Ecto neural progenitor cell (in vitro differentiated cells): ENCODE measurements at regions not wholly inside any gene's neighbourhood (a gene's known extent, or its start where the extent isn't known, plus 50 kb on each side); places are given as distances from the start of the nearest gene placed in this dataset.

Experiments
- DNase-seq: peaks from one replicate; pipeline ENCODE4 v3.0.0-alpha.2; 2018; ENCODE audit warnings: low spot score

DNA sequence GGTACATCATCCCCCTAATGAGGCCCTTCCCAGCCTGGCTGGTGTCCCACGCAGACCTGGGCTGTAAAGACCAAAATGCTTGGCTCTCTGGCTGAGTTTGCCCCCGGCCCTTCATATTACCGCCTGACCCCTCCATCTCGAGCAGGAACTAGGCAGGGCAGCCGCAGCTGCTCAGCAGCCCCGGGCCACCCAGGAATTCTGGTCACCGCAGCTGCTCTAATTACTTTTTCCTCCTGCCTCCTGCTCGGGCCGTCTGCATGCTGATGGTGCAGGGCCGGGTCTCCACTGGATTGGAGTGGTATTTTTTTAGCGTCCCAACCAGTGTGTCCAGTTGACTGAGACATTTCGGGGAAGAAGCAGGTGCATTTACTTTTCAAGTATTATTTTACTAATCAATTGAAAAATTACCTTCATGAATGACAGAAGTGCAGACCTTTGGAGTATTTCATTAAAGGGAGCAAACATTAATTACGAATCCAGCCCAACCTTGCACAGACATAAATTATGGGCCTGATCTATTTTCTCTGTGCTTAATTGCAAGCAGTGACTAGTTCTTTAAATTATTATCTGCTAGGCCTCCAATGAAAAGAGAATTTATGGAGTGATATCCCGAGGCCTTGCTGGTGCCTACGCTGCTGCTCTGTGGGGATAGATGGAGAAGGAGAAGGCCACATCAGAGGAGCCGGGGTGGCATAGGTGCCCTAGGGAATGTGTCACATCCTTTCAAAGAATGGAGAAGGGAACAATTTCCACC is 176.2 kb downstream of the CYLD start:
- no peak for DNase-seq

DNA sequence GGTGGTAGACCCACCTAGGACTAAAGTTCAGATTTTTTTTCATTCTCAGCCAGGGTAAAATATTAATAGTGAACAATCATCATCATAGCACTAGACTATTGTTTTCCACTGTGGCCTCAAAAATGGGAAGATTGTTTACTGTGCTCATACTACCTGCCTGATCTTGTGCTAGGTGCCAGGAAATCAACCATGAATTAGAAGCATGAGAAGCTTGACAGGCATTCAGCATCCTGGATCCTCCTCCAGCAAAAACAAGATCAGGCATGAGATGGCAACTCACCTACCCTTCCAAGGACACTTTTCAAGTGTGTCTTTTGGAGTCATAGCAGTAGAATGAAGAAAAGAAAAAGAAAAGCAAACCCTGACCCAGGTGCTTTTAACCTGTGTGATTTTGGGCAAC is 174.2 kb downstream of the CYLD start:
- no peak for DNase-seq

DNA sequence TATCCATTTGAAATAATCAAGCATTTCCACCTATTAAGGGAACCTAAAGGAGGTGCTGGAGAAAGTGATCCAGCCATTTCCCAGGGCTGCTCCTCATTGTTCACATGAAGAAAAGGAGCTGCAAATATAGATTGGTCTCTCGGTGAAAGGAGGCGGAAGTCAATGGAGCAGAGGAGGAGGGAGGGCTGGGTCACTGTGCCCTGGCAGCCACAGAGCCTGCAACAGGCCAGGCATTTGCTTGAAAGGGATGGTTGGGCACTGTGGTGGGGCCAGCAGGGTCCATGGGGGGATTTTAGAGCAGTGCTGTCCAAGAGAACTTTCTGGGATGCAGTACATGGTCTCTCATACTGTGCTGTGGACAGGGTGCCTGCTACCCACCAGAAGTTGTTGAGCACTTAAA is 173.2 kb downstream of the CYLD start:
- no peak for DNase-seq

- no peak for DNase-seq
Measured at GRCh38 chr16:50910736-50911100, 168.8 kb downstream of the CYLD start.

- DNase-seq = no peak
Measured at GRCh38 chr16:50909831-50910735, 168.2 kb downstream of the CYLD start.

DNA sequence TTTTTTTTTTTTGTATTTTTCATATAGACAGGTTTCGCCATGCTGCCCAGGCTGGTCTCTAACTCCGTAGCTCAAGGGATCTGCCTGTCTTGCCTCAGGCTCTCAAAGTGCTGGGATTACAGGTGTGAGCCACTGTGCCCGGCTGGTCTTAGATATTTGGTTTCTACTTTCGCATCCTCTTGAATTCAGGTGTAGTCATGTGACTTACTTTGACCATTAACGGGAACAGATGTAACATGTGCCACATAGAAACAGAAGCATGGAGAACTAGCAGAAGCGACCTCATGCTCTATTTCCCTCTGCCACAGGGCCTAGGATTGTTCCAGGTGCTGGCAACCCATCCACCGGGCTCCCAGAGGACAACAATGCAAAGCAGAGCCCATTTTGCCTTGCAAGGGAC is 166.6 kb downstream of the CYLD start:
- DNase-seq = no peak

DNA sequence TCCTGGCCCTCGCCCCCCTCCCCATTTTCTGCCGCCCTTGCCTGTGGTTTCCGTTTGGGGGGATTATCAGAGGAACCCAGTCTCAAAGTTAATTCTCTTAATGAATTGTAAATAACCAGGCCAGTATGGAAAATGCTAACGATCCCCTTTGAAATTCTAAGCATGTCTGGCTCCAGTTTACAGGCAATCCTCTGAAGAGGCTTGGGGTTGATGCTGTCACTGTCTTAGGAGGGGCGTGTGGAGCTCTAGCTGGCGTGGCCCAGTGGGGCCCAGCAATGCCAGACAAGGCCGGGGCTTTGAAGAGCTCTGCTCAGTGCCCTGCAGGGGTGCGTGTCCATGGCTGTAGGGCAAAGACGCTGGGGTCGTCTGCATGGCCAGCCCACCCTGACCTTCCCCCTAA is 164.6 kb downstream of the CYLD start:
- DNase-seq = no peak

DNA sequence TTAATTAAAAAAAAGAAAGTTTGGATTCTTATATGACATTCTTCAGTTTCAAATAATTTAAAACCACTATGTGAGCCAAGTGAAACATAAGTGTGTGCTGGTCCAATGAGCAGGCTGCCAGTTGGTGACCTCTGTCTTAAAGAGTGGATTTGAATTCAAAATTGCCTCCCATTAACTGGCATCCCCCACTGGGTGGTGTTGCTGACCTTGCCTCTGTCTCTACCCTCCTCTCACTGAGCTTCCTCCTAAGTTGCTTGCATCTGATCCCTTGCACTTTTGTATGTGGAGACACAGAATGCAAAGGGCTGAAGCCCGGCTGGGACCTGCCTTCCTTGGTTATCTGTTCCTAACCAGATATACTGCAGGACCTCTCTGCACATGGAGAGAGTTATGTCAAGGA is 160.6 kb downstream of the CYLD start:
- DNase-seq = no peak

DNA sequence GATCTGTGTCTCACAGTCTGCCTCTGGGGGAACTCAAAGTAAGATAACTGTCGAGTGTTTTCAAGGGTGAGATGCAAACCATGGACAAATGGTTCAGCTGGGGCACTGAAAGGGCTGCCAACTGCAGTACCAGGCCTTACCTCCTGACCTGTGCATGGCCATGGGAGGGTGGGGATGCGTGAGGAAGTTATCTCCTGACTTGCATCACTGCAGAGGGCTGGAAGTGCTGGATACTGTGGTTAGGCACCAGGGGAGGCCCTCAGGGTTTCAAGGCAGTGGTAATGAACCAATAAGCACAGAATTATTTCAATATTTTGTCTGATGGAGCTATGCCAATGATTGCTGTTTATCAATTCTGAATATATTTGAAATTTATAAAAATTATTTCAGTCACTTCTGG is 159.2 kb downstream of the CYLD start:
- no peak for DNase-seq

DNA sequence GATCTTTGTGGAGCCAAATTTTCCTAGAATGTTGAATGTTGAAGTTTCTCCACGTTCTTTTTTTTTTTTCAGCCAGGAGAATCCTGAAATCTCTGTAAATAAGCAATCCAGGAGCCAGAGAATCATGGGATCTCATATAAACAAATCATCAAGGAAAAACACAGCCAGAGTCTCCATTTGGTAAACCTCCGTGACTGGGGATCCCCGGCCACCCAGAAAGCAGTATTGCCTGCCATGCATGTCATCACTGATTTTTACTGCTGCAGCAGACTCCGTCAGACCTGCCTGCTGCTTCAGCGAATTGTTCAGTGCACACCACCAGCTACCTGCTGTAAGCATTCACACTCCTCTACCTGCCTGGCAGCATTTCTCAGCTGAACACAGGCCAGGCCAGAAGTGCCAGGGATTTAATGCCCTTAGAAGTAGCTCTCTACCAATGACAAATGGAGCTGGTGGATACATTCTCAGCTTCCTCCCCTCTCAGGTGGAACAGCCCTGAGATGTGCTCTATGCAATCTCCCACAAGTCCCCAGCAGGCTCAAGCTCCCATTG is 158.6 kb downstream of the CYLD start:
- DNase-seq = no peak

DNA sequence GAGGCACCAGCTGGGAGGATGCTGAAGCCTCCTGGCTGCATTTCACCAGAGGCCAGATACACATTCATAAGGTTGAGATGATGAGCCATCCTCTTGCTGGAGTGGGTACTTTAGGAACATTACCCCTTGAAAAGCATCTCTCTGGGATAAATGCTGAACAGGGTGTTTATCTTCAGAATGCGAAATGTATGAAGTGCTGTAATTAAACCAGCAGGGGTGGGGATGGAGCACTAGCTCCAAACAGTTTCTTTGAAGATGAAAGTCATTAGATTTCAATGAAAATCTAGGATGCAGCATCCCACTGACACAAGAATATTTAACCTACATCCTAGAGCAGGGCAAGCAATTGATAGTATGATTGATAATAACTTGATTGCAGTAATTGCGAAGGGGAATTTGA is 158.1 kb downstream of the CYLD start:
- DNase-seq = no peak

GRCh38 chr16:50889746-50890145 is 147.9 kb downstream of the CYLD start:
- DNase-seq = peak; percentile 10

- DNase-seq = peak; percentile 20
Measured at GRCh38 chr16:50889276-50889675, 147.4 kb downstream of the CYLD start.

DNA sequence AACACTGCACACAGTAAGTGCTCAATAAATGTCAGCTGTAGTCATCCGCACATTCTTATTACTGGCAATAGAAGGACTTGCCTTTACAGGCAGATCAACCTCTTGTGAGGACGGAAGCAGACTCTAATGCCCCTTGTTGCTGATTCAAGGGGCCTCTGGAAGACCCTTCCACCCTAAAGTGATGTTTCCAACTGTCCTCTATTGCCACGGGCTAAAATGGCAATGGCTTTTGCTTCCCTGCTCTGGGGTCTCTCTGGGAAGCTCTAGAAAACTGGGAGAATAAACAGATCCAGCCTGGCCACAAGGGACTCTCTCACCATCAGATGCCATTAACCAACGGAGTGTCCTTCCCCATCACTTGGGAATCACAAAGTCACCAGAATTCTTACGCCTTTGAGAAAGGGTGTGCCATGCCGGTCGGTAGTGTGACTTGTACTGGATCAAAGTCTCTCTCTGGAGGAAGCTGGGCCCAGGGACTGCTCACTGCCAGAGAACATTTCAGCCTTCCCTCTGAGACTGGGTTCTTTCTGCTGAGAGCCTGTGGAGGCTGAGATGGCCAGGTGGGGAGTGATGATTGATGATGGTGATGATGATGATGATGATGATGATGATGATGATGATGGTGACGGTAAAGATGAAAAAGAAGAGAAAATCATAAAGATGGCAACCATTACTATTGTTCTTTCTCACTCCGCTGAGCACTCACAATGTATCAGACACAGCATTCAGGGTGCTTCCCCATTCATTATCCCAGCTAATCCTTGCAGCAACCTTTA is 146.8 kb downstream of the CYLD start:
- DNase-seq = peak; percentile 21

DNA sequence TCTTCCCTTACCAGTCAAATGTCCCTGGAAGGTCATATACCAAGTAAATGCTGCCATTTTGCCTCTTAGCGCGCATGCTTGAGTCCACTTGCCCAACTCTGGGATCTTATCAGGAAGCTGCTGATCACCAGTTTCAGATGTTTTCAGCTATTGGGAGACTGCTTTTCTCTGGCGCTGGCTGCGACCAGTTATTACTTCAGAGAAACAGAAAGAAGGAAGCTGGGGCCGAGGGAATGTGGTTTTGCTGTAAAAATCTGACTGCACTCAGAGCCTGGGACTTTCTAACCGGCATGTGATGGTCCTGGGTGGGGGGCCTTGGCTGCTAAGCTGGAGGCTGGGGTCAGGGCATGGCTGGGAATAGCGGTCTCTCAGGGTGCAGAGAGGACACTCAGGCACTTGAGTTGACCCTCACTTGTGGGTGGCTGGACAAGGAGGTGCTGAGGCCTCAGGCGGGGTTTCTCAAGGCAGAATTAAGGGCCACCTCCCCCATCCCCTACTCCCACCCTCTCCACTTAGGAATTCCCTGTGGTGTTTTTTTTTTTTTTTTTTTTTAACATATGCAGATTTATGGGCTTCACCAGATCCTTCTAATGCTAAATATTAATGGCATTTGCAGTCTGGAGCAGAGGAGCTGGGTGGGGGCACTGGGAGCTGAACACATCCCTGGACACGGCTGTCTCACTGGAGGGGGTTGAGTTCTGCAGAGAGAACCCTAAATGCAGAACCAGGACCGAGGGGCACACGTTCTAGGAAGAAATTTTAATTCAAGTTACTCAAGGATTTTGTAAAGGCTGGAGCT is 145.8 kb downstream of the CYLD start:
- DNase-seq = peak; percentile 20

DNA sequence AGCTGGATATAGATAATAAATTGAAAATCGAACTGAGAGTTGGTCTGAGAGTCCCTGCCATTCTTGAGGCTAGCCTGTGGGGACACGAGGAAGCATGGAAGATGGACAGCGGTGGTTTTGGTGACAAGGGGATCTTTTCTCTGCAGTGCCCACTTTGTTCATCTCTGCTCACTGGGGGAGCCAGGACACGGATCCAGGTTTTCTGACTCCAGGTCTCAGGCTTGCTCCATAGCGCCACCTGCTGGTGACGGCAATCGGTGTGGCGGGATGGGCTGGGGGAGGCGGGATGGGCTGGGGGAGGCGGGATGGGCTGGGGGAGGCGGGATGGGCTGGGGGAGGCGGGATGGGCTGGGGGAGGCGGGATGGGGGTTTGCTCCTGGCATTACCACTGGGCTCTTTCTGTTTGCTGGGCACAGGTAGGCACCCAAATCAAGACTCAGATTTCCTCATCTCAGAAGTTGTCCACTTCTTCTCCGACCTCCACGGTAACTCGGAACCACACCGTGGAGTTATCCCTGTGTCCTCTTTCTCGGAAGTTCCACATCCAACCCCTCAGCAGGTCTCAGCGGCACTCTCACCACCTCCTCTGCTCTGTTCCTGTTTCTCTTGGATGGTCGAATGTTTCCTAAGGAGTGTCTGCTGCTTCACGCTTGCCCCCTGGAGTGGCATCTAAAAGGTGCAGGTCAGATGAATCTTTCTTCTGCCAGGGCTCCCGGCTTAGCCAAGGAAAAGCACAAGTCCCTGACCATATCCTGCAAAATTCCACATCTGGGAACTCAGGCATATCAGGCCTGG is 142.4 kb downstream of the CYLD start:
- peak; percentile 68 for DNase-seq

DNA sequence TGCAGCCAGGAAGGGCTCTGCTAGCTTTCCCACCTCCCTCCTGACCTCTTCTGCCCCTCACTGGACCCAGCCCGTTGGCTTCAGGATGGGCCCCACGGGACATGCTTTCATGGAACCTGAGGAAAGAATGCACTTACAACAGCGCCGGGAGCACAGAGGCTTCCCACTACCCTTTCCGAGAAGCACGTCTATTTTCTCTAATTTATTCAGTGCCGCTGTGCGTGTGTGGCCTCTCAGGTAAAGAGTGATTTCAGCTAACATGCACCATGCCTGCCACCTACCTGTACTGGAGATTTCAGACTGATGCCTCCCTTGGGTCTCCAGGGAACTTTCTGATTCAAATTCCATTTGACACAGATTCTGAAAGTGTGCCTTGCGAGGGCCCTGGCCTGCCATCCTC is 140.1 kb downstream of the CYLD start:
- DNase-seq = peak; percentile 44

GRCh38 chr16:50881331-50881830 is 139.5 kb downstream of the CYLD start:
- peak; percentile 48 for DNase-seq

GRCh38 chr16:50880926-50881325 is 139.0 kb downstream of the CYLD start:
- DNase-seq = peak; percentile 38
